ENCODE measurements at regions not wholly inside any gene's neighbourhood (a gene's known extent, or its start where the extent isn't known, plus 50 kb on each side); places are given as distances from the start of the nearest gene placed in this dataset.

DNA sequence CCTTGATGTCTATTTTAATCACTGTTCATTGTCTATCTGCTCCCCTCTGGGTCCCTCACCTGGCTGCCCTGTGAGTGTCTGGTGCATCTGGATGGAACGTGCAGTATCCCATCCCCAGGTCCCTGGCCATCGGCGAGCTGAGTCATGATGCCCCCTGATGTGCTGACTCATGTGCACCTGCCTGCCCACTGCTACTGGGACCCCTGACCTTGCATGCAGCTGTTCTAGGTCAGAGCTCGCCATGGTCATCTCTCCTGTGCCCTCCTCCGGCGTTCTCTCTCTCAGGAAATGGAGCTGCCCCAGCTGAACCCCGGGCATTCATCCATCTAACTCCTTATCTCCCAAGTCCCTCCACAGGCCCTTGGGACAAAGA lies 516.2 kb upstream of the HS6ST1 start:
- Histone ChIP-seq H3K4me3 (ENCODE audit: low read depth in 1 of 3, low read length in 3 of 3) (no peak overlapping the region), H3K9ac (ENCODE audit: low read depth in 1 of 2, low read length in 2 of 2) (no peak overlapping the region), H3K9me3 (ENCODE audit: control insufficient read depth in 4 of 4, low read length in 3 of 4) (no peaks in the 10 kb centered on the region), H3K4me1 (ENCODE audit: control insufficient read depth in 4 of 4, insufficient read depth in 4 of 4, low read length in 3 of 4) (no peaks in the 10 kb centered on the region), H3K27ac (ENCODE audit: low read depth in 1 of 2, low read length in 2 of 2) (no peak overlapping the region), H3K27me3 (ENCODE audit: control insufficient read depth in 4 of 4, insufficient read depth in 4 of 4, low read length in 3 of 4) (no peaks in the 10 kb centered on the region), H3K36me3 (ENCODE audit: control insufficient read depth in 4 of 4, insufficient read depth in 3 of 4, low read depth in 1 of 4, low read length in 3 of 4) (no peaks in the 10 kb centered on the region)
- WGBS: 71% methylated on average over 7 of the region's 7 CpGs
- DNase-seq (ENCODE audit: low spot score): no peak
- no peak for TF ChIP-seq GABPA (IDR thresholded peaks at IDR 0.05 in 1 of 2, conservative IDR thresholded peaks at IDR 0.05 in 1 of 2)
- TF ChIP-seq, protein P1, sequence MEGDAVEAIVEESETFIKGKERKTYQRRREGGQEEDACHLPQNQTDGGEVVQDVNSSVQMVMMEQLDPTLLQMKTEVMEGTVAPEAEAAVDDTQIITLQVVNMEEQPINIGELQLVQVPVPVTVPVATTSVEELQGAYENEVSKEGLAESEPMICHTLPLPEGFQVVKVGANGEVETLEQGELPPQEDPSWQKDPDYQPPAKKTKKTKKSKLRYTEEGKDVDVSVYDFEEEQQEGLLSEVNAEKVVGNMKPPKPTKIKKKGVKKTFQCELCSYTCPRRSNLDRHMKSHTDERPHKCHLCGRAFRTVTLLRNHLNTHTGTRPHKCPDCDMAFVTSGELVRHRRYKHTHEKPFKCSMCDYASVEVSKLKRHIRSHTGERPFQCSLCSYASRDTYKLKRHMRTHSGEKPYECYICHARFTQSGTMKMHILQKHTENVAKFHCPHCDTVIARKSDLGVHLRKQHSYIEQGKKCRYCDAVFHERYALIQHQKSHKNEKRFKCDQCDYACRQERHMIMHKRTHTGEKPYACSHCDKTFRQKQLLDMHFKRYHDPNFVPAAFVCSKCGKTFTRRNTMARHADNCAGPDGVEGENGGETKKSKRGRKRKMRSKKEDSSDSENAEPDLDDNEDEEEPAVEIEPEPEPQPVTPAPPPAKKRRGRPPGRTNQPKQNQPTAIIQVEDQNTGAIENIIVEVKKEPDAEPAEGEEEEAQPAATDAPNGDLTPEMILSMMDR (IDR thresholded peaks at IDR 0.05; ENCODE audit: low read depth, low read length, missing input control): no peak
- TF ChIP-seq RAD21 (IDR thresholded peaks at IDR 0.05): no peak
- TF ChIP-seq YY1 (IDR thresholded peaks at IDR 0.05): no peak
- no peak for TF ChIP-seq FOXA2 (IDR thresholded peaks at IDR 0.05)
- TF ChIP-seq HNF4A (conservative IDR thresholded peaks at IDR 0.05): no peak
- TF ChIP-seq, protein P2, sequence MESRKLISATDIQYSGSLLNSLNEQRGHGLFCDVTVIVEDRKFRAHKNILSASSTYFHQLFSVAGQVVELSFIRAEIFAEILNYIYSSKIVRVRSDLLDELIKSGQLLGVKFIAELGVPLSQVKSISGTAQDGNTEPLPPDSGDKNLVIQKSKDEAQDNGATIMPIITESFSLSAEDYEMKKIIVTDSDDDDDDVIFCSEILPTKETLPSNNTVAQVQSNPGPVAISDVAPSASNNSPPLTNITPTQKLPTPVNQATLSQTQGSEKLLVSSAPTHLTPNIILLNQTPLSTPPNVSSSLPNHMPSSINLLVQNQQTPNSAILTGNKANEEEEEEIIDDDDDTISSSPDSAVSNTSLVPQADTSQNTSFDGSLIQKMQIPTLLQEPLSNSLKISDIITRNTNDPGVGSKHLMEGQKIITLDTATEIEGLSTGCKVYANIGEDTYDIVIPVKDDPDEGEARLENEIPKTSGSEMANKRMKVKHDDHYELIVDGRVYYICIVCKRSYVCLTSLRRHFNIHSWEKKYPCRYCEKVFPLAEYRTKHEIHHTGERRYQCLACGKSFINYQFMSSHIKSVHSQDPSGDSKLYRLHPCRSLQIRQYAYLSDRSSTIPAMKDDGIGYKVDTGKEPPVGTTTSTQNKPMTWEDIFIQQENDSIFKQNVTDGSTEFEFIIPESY (IDR thresholded peaks at IDR 0.05): no peak
- TF ChIP-seq TAF1 (conservative IDR thresholded peaks at IDR 0.05): no peak
- no peak for TF ChIP-seq JUND (IDR thresholded peaks at IDR 0.05)
- no peak for TF ChIP-seq RXRA (IDR thresholded peaks at IDR 0.05)
- TF ChIP-seq, protein P3, sequence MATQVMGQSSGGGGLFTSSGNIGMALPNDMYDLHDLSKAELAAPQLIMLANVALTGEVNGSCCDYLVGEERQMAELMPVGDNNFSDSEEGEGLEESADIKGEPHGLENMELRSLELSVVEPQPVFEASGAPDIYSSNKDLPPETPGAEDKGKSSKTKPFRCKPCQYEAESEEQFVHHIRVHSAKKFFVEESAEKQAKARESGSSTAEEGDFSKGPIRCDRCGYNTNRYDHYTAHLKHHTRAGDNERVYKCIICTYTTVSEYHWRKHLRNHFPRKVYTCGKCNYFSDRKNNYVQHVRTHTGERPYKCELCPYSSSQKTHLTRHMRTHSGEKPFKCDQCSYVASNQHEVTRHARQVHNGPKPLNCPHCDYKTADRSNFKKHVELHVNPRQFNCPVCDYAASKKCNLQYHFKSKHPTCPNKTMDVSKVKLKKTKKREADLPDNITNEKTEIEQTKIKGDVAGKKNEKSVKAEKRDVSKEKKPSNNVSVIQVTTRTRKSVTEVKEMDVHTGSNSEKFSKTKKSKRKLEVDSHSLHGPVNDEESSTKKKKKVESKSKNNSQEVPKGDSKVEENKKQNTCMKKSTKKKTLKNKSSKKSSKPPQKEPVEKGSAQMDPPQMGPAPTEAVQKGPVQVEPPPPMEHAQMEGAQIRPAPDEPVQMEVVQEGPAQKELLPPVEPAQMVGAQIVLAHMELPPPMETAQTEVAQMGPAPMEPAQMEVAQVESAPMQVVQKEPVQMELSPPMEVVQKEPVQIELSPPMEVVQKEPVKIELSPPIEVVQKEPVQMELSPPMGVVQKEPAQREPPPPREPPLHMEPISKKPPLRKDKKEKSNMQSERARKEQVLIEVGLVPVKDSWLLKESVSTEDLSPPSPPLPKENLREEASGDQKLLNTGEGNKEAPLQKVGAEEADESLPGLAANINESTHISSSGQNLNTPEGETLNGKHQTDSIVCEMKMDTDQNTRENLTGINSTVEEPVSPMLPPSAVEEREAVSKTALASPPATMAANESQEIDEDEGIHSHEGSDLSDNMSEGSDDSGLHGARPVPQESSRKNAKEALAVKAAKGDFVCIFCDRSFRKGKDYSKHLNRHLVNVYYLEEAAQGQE (IDR thresholded peaks at IDR 0.05): no peak

DNA sequence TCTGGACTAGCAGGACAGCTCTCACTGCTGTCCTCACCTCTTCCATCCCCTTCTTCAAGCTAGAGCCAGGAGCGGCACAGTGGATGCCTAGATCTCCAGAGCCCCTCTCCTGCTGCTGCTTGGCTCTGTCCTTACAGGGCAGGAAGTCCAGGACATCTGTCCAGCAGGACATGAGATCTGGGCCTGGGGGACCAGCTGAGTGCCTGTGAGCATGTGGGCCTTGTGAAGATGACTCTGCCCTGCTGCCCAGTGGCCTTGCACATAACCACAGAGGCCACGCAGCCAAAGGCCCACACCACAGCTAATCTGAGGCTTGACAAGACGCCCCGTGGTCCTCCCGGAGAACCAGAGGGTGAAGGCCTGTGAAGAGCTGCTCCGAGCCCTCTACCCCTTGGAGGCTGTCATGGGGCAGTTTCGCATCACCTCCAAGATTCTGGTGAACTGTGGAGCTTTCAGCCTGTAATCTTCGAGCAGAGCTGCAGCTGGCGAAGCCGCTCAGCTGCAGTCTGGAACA lies 516.7 kb upstream of the HS6ST1 start:
- Histone ChIP-seq H3K4me1 (ENCODE audit: control insufficient read depth in 4 of 4, insufficient read depth in 4 of 4, low read length in 3 of 4) (no peaks in the 10 kb centered on the region), H3K9ac (ENCODE audit: low read depth in 1 of 2, low read length in 2 of 2) (no peak overlapping the region), H3K27ac (ENCODE audit: low read depth in 1 of 2, low read length in 2 of 2) (no peak overlapping the region), H3K27me3 (ENCODE audit: control insufficient read depth in 4 of 4, insufficient read depth in 4 of 4, low read length in 3 of 4) (no peaks in the 10 kb centered on the region), H3K36me3 (ENCODE audit: control insufficient read depth in 4 of 4, insufficient read depth in 3 of 4, low read depth in 1 of 4, low read length in 3 of 4) (no peaks in the 10 kb centered on the region), H3K4me3 (ENCODE audit: low read depth in 1 of 3, low read length in 3 of 3) (no peak overlapping the region), H3K9me3 (ENCODE audit: control insufficient read depth in 4 of 4, low read length in 3 of 4) (no peaks in the 10 kb centered on the region)
- no peak for DNase-seq (ENCODE audit: low spot score)
- 80% methylated on average over 10 of the region's 10 CpGs for WGBS
- TF ChIP-seq NR2F2 (IDR thresholded peaks at IDR 0.05) (no peak), RAD21 (IDR thresholded peaks at IDR 0.05) (no peak), TAF1 (conservative IDR thresholded peaks at IDR 0.05) (no peak), FOXA2 (IDR thresholded peaks at IDR 0.05) (no peak), EGR1 (IDR thresholded peaks at IDR 0.05; ENCODE audit: low read depth in 2 of 2) (no peak), FOXA1 (IDR thresholded peaks at IDR 0.05) (no peak), YY1 (IDR thresholded peaks at IDR 0.05) (no peak), SP1 (IDR thresholded peaks at IDR 0.05) (no peak)
- TF ChIP-seq, protein P4, sequence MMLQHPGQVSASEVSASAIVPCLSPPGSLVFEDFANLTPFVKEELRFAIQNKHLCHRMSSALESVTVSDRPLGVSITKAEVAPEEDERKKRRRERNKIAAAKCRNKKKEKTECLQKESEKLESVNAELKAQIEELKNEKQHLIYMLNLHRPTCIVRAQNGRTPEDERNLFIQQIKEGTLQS (IDR thresholded peaks at IDR 0.05): no peak
- TF ChIP-seq, protein P1 (IDR thresholded peaks at IDR 0.05; ENCODE audit: low read depth, low read length, missing input control): no peak
- TF ChIP-seq, protein P3 (IDR thresholded peaks at IDR 0.05): no peak
- TF ChIP-seq, protein P2 (IDR thresholded peaks at IDR 0.05): no peak

All from liver (tissue), 8 donors.